Left lung (tissue), 4 donors: ENCODE measurements at regions not wholly inside any gene's neighbourhood (a gene's known extent, or its start where the extent isn't known, plus 50 kb on each side); places are given as distances from the start of the nearest gene placed in this dataset.

Experiments used
- ATAC-seq: fragments of 200-7000 bp; cut with Tn5 transposase; one replicate; pipeline ENCODE4 v1.9.1; 2020; ENCODE audit warnings: moderate library complexity
- DNase-seq, 4 donors: peaks; one replicate each; pipeline ENCODE4 v3.0.0-alpha.2; 2013 to 2020
- H3K27ac ChIP-seq, 2 donors: fragments of 200-600 bp; sonication (generic) in 1 of 2; one replicate each; pipeline versions ENCODE4 v1.5.0 to v1.8.0; 2020 to 2021
- H3K27me3 ChIP-seq, 2 donors: fragments of 200-600 bp; sonication (generic) in 1 of 2; one replicate each; pipeline versions ENCODE4 v1.5.0 to v1.8.0; 2020 to 2021
- H3K36me3 ChIP-seq, 2 donors: fragments of 200-600 bp; sonication (generic) in 1 of 2; one replicate each; pipeline versions ENCODE4 v1.5.0 to v1.8.0; 2020 to 2021
- H3K4me1 ChIP-seq, 2 donors: fragments of 200-600 bp; one replicate each; pipeline ENCODE4 v1.8.0; 2021
- H3K4me3 ChIP-seq, 2 donors: fragments of 200-600 bp; sonication (generic) in 1 of 2; one replicate each; pipeline versions ENCODE4 v1.5.0 to v1.8.0; 2020 to 2021; ENCODE audit warnings: mild to moderate bottlenecking in 1 of 2
- H3K9me3 ChIP-seq, 2 donors: fragments of 200-600 bp; sonication (generic) in 1 of 2; one replicate each; pipeline versions ENCODE4 v1.5.0 to v1.8.0; 2020 to 2021
- intact Hi-C, 2 donors: fragments of 100-400 bp; cut with DNase I; formaldehyde crosslinking; loops; one replicate each; pipeline versions ENCODE4 v1.11.2 to v1.14.2; 2022
- TF ChIP-seq, protein P1 (sequence below), 2 donors: fragments of 200-600 bp; sonication (generic) in 1 of 2; IDR thresholded peaks; one replicate each; pipeline versions ENCODE4 v1.5.0 to v1.8.0; 2021; ENCODE audit warnings: antibody characterized with exemption in 2 of 2
- donor health status: DM: no; HTN: yes; CAD: no.
- donor health status: DM: no; HTN: no; CAD: no.

DNA sequence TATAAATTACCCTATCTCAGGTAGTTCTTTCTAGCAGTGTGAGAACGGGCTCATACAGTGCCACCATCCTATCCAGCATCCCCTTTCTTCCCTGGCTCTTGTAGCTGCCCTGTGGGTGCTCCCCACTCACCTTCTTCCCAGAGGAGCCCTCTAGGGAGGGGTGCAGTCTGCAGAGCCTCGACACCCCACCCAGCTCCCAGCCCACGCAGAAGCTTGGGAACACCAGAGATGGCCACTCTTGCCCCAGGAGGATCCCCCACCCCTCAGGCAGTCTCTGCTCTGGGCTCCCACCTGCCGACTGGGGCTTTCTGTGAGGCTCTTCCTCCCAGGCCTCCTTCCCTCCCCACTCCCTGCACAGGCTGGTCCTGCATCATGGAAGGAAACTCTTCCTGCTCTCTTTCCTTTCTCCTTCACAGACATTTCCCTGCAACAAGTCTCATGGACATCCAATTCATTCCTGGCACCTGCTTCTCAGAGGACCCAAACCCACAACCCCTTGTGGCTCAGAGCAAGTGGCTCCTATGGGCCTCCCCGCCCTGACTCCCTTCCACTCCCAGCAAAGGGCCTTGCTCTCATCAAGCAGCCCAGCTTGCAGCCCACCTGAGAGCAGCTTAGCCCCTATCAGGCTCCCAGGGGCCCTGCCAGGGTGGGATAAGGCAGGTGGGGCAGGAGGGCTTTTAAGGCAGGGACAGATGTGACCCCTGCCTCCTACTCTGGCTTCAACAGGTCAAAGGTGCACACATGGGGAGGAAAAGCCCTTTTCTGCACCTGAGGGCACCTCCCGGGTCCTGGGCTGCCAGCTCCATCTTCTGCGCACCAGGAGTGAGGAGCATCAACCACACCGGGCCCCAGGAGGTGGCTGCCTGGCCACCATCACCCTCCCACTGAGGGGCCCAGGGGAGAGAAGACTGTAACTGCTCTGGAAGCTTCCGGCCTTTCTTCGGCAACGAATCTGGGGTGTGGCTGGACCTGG, 263.8 kb upstream of the TNRC6C start:
- ATAC-seq (no peak), DNase-seq (no peak)
- H3K4me1 ChIP-seq: peaks cover 0 to 8% of the 10 kb centered on the region in 2 donors
- no peaks in the 10 kb centered on the region for H3K36me3 ChIP-seq
- peaks cover 18 to 93% of the 10 kb centered on the region in 2 donors for H3K27me3 ChIP-seq
- intact Hi-C loops: no loop called here
- no peak overlapping the region for H3K27ac ChIP-seq
- no peak overlapping the region for H3K4me3 ChIP-seq
- TF ChIP-seq, protein P1, sequence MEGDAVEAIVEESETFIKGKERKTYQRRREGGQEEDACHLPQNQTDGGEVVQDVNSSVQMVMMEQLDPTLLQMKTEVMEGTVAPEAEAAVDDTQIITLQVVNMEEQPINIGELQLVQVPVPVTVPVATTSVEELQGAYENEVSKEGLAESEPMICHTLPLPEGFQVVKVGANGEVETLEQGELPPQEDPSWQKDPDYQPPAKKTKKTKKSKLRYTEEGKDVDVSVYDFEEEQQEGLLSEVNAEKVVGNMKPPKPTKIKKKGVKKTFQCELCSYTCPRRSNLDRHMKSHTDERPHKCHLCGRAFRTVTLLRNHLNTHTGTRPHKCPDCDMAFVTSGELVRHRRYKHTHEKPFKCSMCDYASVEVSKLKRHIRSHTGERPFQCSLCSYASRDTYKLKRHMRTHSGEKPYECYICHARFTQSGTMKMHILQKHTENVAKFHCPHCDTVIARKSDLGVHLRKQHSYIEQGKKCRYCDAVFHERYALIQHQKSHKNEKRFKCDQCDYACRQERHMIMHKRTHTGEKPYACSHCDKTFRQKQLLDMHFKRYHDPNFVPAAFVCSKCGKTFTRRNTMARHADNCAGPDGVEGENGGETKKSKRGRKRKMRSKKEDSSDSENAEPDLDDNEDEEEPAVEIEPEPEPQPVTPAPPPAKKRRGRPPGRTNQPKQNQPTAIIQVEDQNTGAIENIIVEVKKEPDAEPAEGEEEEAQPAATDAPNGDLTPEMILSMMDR (IDR thresholded peaks at IDR 0.05): no peak
- H3K9me3 ChIP-seq: no peaks in the 10 kb centered on the region

DNA sequence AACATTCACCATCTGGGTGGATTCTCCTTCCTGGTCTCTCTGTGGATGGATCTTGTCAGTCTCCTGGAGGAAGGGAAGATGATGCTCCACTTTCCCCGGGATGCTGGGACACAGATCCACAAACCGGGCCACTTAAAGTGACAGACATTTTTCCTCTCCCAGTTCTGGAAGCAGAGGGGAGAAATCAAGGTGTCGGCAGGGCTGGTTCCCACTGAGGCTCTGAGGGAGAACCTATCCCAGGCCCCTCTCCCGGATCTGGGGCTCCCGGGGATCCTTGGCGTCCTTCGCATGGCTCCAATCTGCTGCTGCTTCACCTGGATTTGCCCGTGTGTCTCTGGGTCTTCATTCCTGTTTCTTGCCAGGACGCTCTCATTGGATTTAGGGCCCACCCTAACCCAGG, 263.1 kb upstream of the TNRC6C start:
- DNase-seq: no peak
- Histone ChIP-seq H3K27ac (no peak overlapping the region), H3K36me3 (no peaks in the 10 kb centered on the region), H3K27me3 (peaks cover 18 to 91% of the 10 kb centered on the region in 2 donors), H3K4me1 (peaks cover 0 to 4% of the 10 kb centered on the region in 2 donors), H3K4me3 (no peak overlapping the region), H3K9me3 (no peaks in the 10 kb centered on the region)
- TF ChIP-seq, protein P1 (IDR thresholded peaks at IDR 0.05): no peak
- no peak for ATAC-seq
- intact Hi-C loops: no loop called here

DNA sequence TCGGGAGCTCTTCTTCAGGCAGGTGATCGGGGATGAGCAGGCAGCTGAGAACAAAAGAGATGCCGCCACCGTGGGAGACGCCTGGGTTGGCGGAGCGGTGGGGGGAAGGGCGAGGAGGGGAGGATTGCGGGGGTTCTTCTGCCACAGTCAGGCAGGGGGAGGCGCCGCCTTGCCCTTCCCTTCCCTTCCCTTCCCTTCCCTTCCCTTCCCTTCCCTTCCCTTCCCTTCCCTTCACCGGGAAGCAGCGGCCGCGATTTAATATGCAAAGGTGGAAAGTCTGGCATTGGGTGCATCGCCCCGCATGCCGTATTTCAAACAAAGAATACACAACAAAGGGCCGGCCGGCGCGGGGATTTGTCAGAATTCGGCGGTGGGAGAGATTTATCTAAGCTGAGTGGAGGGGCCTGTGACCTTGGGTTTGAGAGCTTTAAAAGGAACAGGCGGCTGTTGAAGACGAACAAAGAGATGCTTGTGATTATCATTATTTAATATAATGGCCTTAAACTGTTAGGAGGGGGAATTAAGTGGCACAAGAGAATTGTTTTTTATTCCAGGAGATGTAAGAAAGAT, 262.3 kb upstream of the TNRC6C start:
- Histone ChIP-seq H3K27me3 (peaks cover 18 to 85% of the 10 kb centered on the region in 2 donors), H3K4me1 (no peaks in the 10 kb centered on the region), H3K36me3 (no peaks in the 10 kb centered on the region), H3K9me3 (no peaks in the 10 kb centered on the region), H3K4me3 (no peak overlapping the region), H3K27ac (no peak overlapping the region)
- DNase-seq (no peak), ATAC-seq (no peak)
- intact Hi-C loops: no loop called here
- TF ChIP-seq, protein P1 (IDR thresholded peaks at IDR 0.05): no peak

DNA sequence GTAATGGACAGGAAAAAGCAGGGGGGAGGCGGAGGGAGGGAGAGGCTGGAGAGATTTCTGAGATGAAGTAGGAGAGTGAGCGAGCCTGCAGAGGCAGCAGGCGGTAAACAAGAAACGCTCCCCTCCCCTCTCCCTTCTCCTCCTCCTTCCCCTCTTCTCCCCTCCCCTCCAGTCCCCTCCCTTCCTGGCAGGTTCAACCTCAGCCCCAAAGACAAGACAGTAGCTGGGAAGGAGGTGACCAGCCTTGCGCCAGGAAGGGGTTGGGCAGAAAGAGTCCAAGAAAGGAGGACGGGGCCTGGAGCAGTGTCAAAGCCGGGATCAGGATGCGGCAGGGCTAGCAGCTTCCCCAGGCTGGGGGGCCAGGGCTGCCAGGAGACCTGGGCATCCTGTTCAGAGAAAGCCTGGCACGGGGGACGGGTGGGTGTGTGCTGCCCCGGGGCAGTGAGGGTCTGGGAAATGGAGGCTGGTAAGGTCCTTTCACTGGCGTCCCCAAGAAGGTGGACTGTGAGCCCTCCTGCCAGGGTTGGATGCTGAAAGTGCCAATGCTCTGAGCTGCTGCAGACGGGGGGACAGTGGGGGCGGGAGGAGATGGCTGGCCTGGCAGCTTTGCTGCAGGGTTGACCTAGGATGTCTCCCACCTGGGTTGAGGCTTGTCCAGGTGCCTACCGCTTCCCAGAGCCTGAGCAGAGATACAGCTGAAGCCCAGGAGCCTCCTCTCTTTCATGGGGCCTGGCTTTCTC, 261.6 kb upstream of the TNRC6C start:
- no peaks in the 10 kb centered on the region for H3K4me1 ChIP-seq
- H3K4me3 ChIP-seq: no peak overlapping the region
- H3K27ac ChIP-seq: no peak overlapping the region
- DNase-seq: no peak
- H3K9me3 ChIP-seq: no peaks in the 10 kb centered on the region
- TF ChIP-seq, protein P1 (IDR thresholded peaks at IDR 0.05): no peak
- no peaks in the 10 kb centered on the region for H3K36me3 ChIP-seq
- H3K27me3 ChIP-seq: peaks cover 18 to 80% of the 10 kb centered on the region in 2 donors
- ATAC-seq: no peak
- intact Hi-C loops: no loop called here
